ENCODE measurements at regions not wholly inside any gene's neighbourhood (a gene's known extent, or its start where the extent isn't known, plus 50 kb on each side); places are given as distances from the start of the nearest gene placed in this dataset.

DNA sequence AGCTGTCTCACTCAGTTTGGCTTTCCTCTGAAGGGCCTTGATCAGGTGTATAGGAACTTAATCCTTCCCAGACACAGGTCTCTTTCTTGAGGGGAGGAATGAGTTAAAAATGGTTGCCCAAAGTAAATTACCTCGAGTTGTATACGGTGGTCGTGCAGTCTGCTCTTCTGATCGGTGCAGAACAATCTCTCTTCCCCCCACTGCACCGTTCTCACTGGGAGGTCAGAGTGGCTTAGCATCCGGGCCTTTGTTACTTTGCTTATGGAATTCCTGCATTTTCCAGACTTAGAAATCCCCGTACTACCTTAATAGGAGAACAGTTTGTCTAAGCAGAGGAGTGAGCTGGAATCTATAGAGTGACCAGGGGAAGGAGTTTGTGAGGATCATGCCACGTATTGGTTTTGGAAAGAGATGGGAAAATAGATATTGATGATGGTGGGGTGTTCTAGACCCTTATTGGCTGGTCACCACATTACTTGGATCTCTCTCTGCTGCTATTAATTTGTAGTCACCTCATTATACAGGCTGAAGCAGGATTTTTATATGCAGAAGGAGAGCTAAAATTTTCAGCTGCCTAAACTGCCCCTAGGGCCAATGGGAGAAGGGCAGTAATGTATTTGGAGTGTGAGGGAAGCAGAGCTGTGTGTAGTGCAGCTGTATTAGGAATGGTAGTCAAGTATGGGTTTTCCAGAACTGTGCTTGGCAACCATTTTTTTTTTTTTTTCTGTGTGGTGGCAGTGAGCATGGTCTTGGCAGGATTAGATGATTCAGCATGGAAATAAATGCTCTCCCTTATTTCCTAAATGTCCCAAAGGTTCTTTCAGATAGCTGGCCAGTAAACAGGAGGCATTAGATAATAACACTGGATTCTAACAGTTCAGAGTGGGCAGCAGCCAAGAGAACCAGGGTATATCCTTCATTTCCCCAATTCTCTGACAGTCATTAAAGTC lies 81.5 kb downstream of the NDUFS5 start:
- DNase-seq: no peak

DNA sequence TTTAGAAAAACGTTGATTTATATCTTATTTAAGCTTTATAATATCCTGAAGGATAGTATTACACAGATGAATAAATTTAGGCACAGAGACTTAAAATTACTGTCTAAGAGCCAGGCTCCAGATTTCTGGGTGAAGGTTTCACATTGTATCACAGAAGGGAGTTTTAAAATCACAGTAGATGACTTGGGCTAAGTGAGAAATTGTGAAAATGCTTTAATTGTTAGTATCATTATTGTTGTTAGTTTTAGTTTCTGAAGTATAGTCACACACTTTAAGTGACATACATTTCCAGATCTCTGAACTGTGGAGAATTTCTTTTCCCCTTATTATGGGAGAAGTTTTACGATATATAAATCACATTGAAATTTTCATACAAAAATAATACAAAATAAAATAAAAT lies 83.5 kb downstream of the NDUFS5 start:
- DNase-seq: no peak

DNA sequence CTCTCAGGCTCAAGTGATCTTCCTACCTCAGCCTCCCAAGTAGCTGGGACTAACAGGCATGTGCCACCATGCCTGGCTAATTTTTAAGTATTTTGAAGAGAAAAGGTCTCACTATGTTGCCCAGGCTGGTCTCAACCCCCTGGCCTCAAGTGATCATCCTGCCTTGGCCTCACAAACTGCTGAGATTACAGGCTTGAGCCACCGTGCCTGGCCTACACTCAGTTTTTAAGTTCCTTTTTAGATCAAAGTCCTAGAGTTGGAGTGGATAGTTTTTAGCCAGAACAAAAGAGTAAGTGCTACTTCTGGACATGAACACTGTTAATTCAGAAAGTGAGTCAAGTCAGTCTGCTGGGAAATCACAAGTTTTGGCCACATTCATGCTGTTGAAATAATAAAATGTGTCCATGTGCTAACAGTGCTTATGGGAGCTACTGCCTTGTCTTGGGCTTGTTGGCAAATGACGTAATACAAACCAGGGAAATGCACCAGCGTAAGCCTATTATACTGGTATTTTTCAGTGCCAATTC lies 84.2 kb downstream of the NDUFS5 start:
- no peak for DNase-seq

DNA sequence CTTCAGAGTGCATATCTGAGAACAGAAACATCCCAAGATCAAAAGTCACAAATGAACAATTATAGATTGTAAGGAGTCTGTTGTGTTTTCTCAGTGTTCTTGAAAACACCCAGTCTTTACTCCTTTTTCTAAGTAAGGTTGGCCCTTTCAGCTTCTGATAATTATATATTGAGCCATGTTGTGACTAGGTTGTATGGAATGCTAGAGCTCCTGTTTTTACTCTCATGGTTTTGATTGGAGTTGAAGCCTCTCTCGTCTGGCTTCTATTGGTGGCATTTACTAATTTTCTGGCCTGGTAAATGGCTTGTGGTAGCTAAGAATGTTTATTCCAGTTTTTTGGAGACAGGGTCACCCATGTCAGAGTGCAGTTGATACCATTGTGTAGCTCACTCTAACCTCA lies 84.7 kb downstream of the NDUFS5 start:
- no peak for DNase-seq

DNA sequence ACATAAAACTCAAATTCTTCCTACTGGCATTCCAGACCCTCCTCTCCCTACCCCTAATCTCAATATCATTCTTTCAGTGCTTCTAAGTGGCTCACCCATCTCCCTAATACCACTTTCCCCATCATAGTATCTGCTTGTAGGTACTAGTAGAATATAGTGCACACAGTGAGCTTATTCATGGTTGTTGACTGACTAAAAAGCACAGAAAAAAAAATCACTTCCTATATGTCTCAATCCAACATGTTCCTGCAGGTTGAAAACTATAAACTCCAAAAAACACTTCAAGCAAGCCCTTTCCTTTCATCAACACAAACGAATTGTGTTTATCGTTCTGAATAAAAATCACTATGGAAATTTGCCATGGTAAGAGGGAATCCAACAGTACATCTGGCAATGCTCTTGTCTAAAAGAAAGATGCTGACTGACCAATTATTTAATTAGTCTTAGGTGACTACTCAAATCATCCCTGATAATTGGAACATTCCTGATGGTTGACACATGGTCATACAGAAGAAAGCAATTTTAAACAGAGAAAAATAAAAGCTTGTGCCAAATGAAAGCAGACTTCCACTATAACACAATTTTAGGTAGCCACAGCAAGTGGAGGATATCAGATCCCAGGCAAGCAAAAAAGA lies 87.1 kb downstream of the NDUFS5 start:
- no peak for DNase-seq

DNA sequence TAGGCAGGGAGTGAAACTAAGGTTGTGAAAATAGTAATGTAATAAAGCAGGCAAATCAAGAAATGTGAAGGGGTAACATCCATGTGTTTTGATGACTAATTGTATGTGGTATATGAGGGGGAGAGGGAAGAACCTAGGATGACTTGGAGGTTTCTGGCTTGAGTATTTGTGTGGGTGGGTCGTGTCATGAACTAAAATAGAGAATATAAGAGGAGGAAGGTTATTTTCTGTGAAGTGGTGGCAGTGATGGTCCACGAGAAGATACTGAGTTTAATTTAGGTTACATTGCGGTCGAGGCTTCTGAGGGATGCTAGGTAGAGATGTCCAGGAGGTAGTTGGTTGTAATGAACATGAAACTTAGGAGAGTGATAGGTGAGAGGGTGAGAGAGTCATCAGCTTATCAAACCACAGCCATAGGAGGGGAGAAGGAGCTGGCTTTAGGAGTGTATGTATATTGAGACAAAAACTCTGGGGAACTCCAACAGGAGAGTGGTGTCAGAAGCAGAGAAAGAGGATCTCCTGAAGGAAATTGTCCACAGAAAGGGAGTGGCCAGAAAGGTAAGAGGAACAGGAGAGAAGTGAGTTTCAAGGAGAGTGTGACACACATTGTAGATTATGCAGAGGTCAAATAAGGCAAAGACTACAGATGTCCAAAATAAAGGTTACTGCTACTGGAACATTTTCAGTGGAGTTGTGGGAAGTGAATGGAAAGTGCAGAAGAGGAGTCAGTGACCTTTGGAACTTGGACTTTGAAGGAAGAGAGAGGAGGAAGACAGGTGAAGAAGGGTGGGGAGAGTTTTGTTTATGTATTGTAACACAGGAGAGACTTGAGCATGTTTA lies 89.0 kb upstream of the MACF1 start:
- no peak for DNase-seq

DNA sequence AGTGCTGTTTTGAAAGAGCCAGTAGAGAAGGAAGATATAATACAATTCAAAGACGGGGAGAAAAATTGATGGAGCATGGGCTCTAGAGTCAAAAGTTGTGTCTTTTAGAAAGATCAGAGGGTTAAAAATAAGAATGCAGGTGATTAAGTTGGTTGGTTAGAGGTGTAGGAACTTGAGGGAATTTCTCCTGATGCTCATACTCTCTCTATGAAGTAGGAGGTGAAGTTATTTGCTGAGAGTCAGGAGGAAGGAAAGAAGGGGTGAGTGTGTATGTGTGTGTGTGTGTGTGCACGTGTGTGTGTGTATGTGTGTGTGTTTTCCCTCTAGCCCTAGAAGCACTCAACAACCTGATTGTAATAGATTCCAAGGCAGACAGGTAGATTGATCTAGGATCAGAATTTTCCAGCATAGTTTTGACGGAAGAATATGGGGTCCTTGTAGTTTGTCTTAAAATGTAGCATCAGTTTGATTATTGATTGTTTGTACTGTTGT lies 88.3 kb upstream of the MACF1 start:
- DNase-seq: no peak

DNA sequence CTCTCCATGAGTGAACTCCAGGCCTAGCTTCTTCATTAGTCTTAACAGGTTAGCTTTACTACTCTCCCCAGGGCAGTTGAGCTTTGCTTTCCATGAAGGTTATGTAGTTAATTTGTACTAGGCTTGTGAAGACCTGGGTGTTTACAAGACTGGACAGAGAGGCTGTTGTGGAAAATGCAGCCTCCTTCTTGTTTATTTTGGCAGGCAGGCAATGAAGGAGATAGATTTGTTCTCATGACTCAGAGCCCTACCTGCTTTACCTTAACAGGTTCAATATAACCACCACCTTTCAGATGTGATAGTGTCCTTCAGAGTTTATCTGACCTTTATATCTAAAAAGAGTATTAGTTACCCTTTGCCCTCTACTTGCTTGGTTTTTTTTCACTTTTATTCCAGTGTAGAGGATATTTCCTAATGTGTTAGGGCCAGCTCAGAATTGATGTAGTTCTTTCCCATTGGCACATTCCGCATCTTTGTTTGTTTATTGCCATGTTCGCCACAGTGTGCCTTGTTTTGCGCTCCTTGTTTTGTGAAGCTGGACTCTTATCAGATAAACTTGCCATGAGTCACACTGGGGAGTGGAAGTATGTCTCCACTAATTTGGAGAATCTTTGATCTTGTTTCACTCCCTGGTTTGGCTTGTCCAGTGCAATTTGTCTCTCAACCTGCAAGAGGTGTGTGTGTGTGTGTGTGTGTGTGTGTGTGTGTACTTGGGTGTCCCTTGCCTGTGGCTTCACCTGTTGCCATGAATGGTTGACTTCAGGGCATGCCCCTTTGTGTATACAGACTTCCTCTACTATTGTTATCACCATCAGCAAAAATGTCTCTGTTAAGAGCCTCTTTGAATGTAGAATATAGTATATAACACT lies 87.4 kb upstream of the MACF1 start:
- DNase-seq: no peak

DNA sequence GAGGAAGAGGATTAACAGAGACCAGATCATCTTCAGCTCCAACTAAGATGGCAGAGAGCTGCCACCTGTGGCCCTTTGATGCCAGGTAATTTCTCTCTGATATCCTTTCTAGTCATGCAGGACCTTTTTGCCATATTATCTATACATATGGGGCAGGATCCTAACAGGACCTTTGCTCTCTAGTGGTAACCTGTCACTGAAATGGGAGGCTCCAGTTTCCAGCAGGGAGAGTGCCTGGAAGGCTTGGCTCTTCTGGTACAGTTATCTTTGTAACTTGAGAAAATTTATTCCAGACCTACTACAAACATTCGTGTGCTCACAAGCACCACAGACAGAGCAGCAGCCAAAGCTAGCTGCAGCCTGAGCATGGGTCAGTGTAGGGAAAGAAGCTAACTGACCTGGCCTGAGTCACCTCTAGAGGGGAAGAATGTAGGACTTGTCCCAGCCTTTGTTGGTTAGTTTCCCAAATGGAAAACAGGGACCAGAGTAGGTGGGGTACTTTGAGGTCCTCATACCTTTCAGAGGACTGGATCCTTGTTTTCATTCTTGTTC lies 86.5 kb upstream of the MACF1 start:
- DNase-seq: no peak

DNA sequence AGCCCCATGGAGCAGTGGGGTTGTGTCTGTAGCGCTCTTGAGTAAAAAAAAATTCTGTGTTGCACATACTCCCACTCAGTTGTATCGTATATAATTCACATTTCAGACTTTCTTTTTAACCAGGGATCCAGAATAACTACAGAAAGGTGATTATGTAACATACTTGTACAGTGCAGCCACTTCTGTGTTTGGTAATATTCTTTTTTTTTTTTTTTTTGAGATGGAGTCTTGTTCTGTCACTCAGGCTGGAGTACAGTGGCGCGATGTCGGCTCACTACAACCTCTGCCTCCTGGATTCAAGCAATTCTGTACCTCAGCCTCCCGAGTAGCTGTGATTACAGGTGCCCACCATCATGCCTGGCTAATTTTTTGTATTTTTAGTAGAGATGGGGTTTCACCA lies 82.4 kb upstream of the MACF1 start:
- DNase-seq: no peak

DNA sequence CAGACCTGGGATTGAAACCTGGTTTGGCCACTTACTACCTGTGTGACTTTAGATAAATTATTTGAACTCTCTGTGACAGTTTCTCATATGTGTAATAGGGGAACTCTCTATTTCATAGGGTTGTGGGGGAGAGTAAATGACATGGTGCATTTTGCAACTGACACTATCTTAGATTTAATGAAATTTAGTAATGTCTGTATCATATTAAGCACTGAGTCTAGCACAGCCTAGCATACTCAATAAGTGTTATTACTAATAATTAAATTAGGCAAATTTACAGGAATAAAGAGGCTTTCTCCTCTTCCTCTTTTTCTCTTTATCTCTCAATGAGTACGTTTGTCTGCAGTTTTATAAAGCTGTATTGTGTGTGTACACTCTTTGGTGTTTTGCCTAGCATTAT lies 80.2 kb upstream of the MACF1 start:
- no peak for DNase-seq

DNA sequence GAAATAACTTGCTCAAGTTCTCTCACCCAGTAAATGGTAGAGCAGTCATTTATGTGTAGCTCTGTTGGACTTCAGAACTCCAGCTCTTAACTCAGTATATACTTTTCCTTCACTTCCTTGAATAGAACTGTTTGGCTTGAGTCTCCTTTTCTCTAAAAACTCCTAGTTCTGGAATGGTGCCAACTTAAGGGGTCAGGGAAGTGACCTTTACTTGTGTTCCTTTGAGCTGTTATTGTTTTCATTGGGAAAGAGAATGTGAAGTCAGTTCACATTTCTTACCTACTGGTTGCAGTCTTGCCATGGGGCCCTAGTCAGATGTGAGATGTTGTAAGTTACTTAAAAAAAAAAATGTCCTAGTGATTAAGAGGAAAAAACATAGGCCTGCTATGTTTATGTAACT lies 77.0 kb upstream of the MACF1 start:
- no peak for DNase-seq

DNA sequence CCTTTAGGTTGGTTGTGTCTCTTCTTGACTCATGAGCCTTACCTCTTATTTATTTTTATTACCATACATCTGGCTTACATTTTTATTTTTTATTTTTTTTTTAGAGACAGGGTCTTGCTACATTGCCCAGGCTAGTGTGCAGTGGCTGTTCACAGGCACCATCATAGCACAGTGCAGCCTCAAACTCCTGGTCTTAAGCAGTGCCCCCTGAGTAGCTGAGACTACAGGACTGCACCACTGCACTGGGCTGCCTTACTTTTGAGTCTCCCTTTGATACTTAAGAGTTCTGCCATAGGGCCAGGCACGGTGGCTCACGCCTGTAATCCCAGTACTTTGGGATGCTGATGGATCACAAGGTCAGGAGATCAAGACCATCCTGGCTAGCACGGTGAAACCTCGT lies 76.4 kb upstream of the MACF1 start:
- no peak for DNase-seq

DNA sequence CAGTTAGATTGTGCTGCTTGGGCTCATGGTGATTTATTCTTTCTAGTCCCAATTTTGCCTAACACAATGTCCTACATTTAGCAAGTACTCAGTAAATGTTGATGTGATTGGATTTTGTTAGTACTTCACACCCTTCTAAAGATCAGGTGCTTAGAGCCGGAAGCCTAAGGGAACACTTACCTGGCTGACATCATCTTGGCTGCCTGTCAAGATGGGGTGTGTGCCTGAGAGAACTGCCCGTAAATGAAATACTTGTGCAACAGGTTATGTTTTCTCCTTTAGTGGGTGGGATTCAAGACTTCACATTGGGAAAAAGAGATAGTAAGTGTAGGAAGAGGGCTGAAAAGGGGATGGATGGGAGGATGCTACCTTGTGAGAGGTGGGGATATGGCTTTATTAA lies 75.5 kb upstream of the MACF1 start:
- DNase-seq: no peak

DNA sequence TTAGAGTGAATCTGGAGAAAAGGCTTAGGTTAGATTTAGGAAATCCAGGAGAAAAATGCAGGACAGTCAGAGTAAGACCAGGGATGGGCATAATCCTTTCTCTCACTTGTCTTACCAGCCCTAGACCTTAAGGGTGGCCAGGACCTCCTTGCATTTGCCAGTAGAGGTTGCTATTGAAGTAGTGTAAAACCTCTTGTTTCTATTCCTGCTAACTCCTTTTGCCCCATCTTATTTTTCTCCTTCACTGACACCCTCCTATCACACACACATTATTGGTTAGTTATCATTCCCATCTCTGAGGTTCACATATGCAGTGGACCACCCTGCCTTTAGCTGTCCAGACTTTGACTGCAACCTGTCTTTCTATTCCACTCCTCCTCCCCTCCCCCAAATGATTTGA lies 75.0 kb upstream of the MACF1 start:
- DNase-seq: no peak

DNA sequence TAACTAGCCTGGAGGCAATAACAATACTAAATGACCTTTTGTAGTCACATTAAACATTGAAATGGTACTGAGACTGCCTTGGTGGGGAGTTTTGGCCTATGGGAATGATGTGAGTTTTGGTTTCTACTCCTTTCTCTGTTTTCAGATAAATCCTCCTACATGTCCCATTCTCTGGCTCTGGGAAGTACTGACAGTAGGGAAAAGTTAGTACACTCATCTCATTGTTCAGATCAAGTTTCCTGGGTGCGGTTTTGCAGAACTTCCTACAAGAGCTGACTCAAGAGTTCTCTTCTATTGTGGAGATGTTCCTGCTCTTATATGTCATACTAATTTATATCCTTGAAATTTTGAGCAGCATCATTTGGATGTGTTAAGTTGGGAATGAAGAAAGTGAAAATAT lies 74.2 kb upstream of the MACF1 start:
- no peak for DNase-seq

DNA sequence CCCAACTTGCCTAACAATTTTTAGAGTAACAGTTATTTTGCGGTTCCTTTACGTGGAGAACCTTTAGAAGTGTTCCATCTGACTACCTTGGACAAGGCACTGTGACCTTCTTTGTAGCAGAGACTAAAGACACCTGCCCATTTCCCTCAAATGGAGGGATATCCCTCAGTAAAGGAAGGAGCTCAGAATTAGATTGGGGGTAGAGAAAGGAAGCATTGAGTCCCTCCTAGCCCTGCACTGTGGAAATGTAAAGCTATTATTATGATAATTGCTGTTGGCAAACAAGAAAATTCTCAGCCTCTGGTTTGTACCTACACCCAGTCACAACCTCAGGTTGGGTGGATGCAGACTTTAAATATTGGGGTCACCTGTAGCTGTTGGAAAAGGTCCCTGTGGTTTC lies 72.6 kb upstream of the MACF1 start:
- no peak for DNase-seq

DNA sequence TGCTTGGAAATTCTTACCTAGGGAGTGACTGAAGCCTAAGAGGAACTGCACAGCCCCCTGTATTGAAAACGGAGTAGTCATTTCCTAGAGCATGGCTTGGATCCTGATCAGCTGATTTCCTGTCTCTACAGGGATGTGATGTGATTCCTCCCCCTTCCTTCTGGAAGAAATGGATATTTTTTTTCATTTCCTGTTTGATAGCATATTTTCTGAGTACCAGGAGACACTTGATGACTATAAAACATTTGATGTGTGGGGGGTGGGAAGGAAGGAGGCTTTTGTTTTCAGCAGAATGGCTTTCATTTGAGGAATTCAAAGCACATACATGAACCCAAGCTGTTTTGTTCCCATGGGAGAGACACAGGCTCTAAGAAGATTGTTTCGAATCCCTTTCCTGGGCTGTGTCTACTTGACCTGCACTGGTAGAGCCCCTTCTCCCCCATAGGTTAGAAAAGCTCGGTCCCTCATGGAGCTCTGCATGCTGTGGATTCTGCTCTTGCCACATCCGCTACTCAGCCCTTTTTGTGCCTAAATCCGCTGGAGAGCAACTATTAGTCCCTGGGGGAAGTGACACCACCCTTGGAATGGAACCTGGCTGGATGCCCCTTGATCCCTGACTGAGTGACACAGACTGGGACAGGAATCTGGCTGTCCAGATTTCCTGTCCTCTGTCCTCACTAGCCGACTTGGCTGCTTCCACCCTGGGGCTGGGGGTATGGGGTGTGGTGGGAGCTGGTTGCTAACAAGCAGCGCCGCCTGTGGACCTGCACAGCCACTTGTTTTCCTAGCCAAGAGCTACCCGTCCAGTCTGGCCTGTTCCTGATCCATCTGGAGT lies 71.8 kb upstream of the MACF1 start:
- DNase-seq: peak; percentile 41

DNA sequence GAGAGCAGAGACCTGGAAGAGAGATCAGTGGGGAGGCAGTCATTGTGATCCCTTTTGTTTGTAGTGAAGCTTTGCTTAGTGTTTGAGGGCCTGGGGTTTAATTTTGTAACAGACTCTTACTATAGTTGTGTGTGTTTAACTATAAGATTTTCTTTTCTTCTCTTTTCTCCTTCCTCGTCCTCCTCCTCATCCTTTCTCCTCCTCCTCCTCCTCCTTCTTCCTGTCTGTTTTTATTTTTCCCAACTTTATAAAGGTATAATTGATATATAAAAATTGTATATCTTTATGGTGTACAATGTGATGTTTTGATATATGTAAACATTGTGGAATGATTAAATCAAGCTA lies 71.2 kb upstream of the MACF1 start:
- DNase-seq: no peak

DNA sequence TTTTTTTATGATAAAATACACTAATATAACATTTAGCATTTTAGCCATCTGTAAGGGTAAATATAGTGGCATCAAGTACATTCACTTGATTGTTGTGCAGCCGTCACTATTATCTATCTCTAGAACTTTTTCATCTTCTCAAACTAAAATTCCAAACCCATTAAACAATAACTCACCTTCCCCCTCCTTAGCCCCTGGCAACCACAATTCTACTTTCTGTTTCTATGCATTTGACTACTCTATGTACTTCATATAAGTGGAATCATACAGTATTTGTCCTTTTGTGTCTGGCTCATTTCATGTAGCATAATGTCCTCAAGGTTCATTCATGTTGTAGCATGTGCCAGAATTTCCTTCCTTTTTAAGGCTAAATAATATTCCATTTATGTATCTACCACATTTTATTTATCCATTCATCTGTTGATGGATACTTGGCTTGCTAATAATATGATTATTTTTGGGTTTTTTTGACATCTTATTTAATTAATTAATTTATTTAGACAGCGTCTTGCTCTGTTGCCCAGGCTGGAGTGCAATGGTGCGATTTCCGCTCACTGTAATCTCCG lies 69.6 kb upstream of the MACF1 start:
- DNase-seq: no peak
